Memory B cell (primary cell): ENCODE measurements at regions not wholly inside any gene's neighbourhood (a gene's known extent, or its start where the extent isn't known, plus 50 kb on each side); places are given as distances from the start of the nearest gene placed in this dataset.
"Not testable (repeated sequence)": the region's sequence is repeated elsewhere in the genome, so short reads cannot be mapped to it uniquely, and the experiment has no call there.

Experiments used
- ATAC-seq: fragments of 150-1000 bp; cut with Tn5 transposase; 2 replicates; pipeline ENCODE4 v1.10.0; 2021; ENCODE audit warnings: low read depth, mild to moderate bottlenecking, moderate library complexity
- DNase-seq, 2 donors: peaks; one replicate each; pipeline ENCODE4 v3.0.0; 2022; ENCODE audit warnings: low spot score in 2 of 2
- H3K27ac Mint-ChIP-seq: one replicate; pipeline ENCODE4 v1.8.0; 2022; ENCODE audit warnings: mild to moderate bottlenecking, moderate library complexity, mixed read lengths
- H3K27me3 Mint-ChIP-seq: one replicate; pipeline ENCODE4 v1.8.0; 2022; ENCODE audit warnings: mixed read lengths
- H3K36me3 Mint-ChIP-seq: one replicate; pipeline ENCODE4 v1.8.0; 2022; ENCODE audit warnings: mild to moderate bottlenecking, mixed read lengths
- H3K4me1 Mint-ChIP-seq: one replicate; pipeline ENCODE4 v1.8.0; 2022; ENCODE audit warnings: mixed read lengths
- H3K4me3 Mint-ChIP-seq: one replicate; pipeline ENCODE4 v1.8.0; 2022; ENCODE audit warnings: mild to moderate bottlenecking, moderate library complexity, mixed read lengths
- H3K9me3 Mint-ChIP-seq: one replicate; pipeline ENCODE4 v1.8.0; 2022; ENCODE audit warnings: mixed read lengths

- no peaks in the 10 kb centered on the region for H3K4me1 Mint-ChIP-seq
- peaks cover 19% of the 10 kb centered on the region for H3K9me3 Mint-ChIP-seq
- H3K27ac Mint-ChIP-seq = no peak overlapping the region
- H3K4me3 Mint-ChIP-seq = no peak overlapping the region
- H3K36me3 Mint-ChIP-seq = no peaks in the 10 kb centered on the region
- H3K27me3 Mint-ChIP-seq = no peaks in the 10 kb centered on the region
- ATAC-seq (no peak), DNase-seq (no peak)
These were observed 174.8 kb upstream of the FOXD4L5 start for GRCh38 chr9:65459756-65460320.

GRCh38 chr9:65458992-65459391, 174.0 kb upstream of the FOXD4L5 start:
- no peak overlapping the region for H3K27ac Mint-ChIP-seq
- H3K4me1 Mint-ChIP-seq = no peaks in the 10 kb centered on the region
- H3K36me3 Mint-ChIP-seq = no peaks in the 10 kb centered on the region
- H3K27me3 Mint-ChIP-seq = no peaks in the 10 kb centered on the region
- no peak overlapping the region for H3K4me3 Mint-ChIP-seq
- DNase-seq = no peak
- no peak for ATAC-seq
- peaks cover 13% of the 10 kb centered on the region for H3K9me3 Mint-ChIP-seq

- peaks cover 11% of the 10 kb centered on the region for H3K9me3 Mint-ChIP-seq
- no peak overlapping the region for H3K27ac Mint-ChIP-seq
These were observed 173.5 kb upstream of the FOXD4L5 start for GRCh38 chr9:65458465-65458864.

GRCh38 chr9:65456991-65457390, 172.0 kb upstream of the FOXD4L5 start:
- H3K27ac Mint-ChIP-seq, H3K4me3 Mint-ChIP-seq, ATAC-seq, H3K36me3 Mint-ChIP-seq, H3K4me1 Mint-ChIP-seq, H3K27me3 Mint-ChIP-seq, DNase-seq: not testable (repeated sequence)
- peaks cover 14% of the 10 kb centered on the region for H3K9me3 Mint-ChIP-seq

More at GRCh38 chr9:65458465-65458864, 173.5 kb upstream of the FOXD4L5 start:
- Mint-ChIP-seq H3K27me3 (no peaks in the 10 kb centered on the region), H3K36me3 (no peaks in the 10 kb centered on the region), H3K4me1 (peaks cover 2% of the 10 kb centered on the region), H3K4me3 (no peak overlapping the region)
- DNase-seq = no peak
- no peak for ATAC-seq

GRCh38 chr9:65455751-65456647, 171.0 kb upstream of the FOXD4L5 start:
- not testable (repeated sequence) for H3K4me3 Mint-ChIP-seq, ATAC-seq

GRCh38 chr9:65455136-65455535, 170.1 kb upstream of the FOXD4L5 start:
- DNase-seq, H3K36me3 Mint-ChIP-seq, H3K4me1 Mint-ChIP-seq, H3K4me3 Mint-ChIP-seq, H3K27me3 Mint-ChIP-seq, H3K27ac Mint-ChIP-seq, ATAC-seq: not testable (repeated sequence)
- H3K9me3 Mint-ChIP-seq = peaks cover 19% of the 10 kb centered on the region

More at GRCh38 chr9:65455751-65456647, 171.0 kb upstream of the FOXD4L5 start:
- H3K4me1 Mint-ChIP-seq, DNase-seq, H3K27ac Mint-ChIP-seq, H3K27me3 Mint-ChIP-seq, H3K36me3 Mint-ChIP-seq: not testable (repeated sequence)
- peaks cover 19% of the 10 kb centered on the region for H3K9me3 Mint-ChIP-seq

GRCh38 chr9:65454666-65455065, 169.7 kb upstream of the FOXD4L5 start:
- peaks cover 19% of the 10 kb centered on the region for H3K9me3 Mint-ChIP-seq
- H3K27ac Mint-ChIP-seq, H3K4me3 Mint-ChIP-seq, H3K27me3 Mint-ChIP-seq, DNase-seq, H3K4me1 Mint-ChIP-seq, H3K36me3 Mint-ChIP-seq, ATAC-seq: not testable (repeated sequence)

- not testable (repeated sequence) for ATAC-seq, H3K27ac Mint-ChIP-seq, DNase-seq, H3K4me1 Mint-ChIP-seq, H3K4me3 Mint-ChIP-seq, H3K36me3 Mint-ChIP-seq, H3K27me3 Mint-ChIP-seq
- H3K9me3 Mint-ChIP-seq = peaks cover 19% of the 10 kb centered on the region
These were observed 169.0 kb upstream of the FOXD4L5 start for GRCh38 chr9:65454034-65454433.

GRCh38 chr9:65449886-65450610, 165.0 kb upstream of the FOXD4L5 start:
- not testable (repeated sequence) for H3K27ac Mint-ChIP-seq, H3K36me3 Mint-ChIP-seq, H3K4me3 Mint-ChIP-seq, ATAC-seq, H3K4me1 Mint-ChIP-seq, H3K27me3 Mint-ChIP-seq, DNase-seq
- H3K9me3 Mint-ChIP-seq = peaks cover 24% of the 10 kb centered on the region

GRCh38 chr9:65449423-65449822, 164.4 kb upstream of the FOXD4L5 start:
- Mint-ChIP-seq H3K9me3 (peaks cover 24% of the 10 kb centered on the region), H3K4me1 (peaks cover 3% of the 10 kb centered on the region), H3K36me3 (no peaks in the 10 kb centered on the region), H3K27ac (no peak overlapping the region), H3K4me3 (no peak overlapping the region), H3K27me3 (no peaks in the 10 kb centered on the region)
- DNase-seq (no peak), ATAC-seq (no peak)

GRCh38 chr9:65447146-65447545, 162.1 kb upstream of the FOXD4L5 start:
- H3K27me3 Mint-ChIP-seq = not testable (repeated sequence)

GRCh38 chr9:65445991-65446390, 161.0 kb upstream of the FOXD4L5 start:
- H3K36me3 Mint-ChIP-seq, DNase-seq, H3K4me3 Mint-ChIP-seq, ATAC-seq, H3K27ac Mint-ChIP-seq, H3K27me3 Mint-ChIP-seq, H3K9me3 Mint-ChIP-seq, H3K4me1 Mint-ChIP-seq: not testable (repeated sequence)

More at GRCh38 chr9:65447146-65447545, 162.1 kb upstream of the FOXD4L5 start:
- not testable (repeated sequence) for H3K4me1 Mint-ChIP-seq, ATAC-seq, DNase-seq, H3K27ac Mint-ChIP-seq, H3K36me3 Mint-ChIP-seq, H3K4me3 Mint-ChIP-seq
- peaks cover 13% of the 10 kb centered on the region for H3K9me3 Mint-ChIP-seq

- no peak for DNase-seq
- H3K27me3 Mint-ChIP-seq = no peaks in the 10 kb centered on the region
- no peak overlapping the region for H3K27ac Mint-ChIP-seq
- ATAC-seq = no peak
- H3K36me3 Mint-ChIP-seq = no peaks in the 10 kb centered on the region
- H3K9me3 Mint-ChIP-seq = peaks cover 8% of the 10 kb centered on the region
- H3K4me1 Mint-ChIP-seq = no peaks in the 10 kb centered on the region
- H3K4me3 Mint-ChIP-seq = no peak overlapping the region
These were observed 159.9 kb upstream of the FOXD4L5 start for GRCh38 chr9:65444943-65445342.

GRCh38 chr9:65442116-65442515, 157.1 kb upstream of the FOXD4L5 start:
- not testable (repeated sequence) for H3K36me3 Mint-ChIP-seq, H3K27me3 Mint-ChIP-seq, ATAC-seq, DNase-seq, H3K4me3 Mint-ChIP-seq, H3K27ac Mint-ChIP-seq, H3K4me1 Mint-ChIP-seq
- peaks cover 11% of the 10 kb centered on the region for H3K9me3 Mint-ChIP-seq
